Right lobe of liver (tissue), 6 donors: ENCODE measurements at regions not wholly inside any gene's neighbourhood (a gene's known extent, or its start where the extent isn't known, plus 50 kb on each side); places are given as distances from the start of the nearest gene placed in this dataset.
A peak's percentile ranks its signal among the peaks of the same experiment; 100 is the strongest.
"Not testable (repeated sequence)": the region's sequence is repeated elsewhere in the genome, so short reads cannot be mapped to it uniquely, and the experiment has no call there.

ENCODE experiments used
- ATAC-seq, 4 donors: fragments of 200-7000 bp; cut with Tn5 transposase; one replicate each; pipeline ENCODE4 v1.9.1; 2020; ENCODE audit warnings: mild to moderate bottlenecking in 4 of 4, moderate library complexity in 4 of 4
- DNase-seq, 3 donors: peaks; one replicate each; pipeline ENCODE4 v3.0.0-alpha.2; 2020
- H3K27ac ChIP-seq, 3 donors: fragments of 200-600 bp; one replicate each; pipeline ENCODE4 v1.8.0; 2022
- H3K27me3 ChIP-seq, 2 donors: fragments of 200-600 bp; one replicate each; pipeline ENCODE4 v1.8.0; 2022
- H3K36me3 ChIP-seq, 4 donors: fragments of 200-600 bp; sonication (generic) in 1 of 4; one replicate each; pipeline versions ENCODE4 v1.5.1 to v1.8.0; 2017 to 2022; ENCODE audit warnings: control low read depth in 1 of 4
- H3K4me1 ChIP-seq, 4 donors: fragments of 200-600 bp; sonication (generic) in 1 of 4; one replicate each; pipeline versions ENCODE4 v1.5.1 to v1.8.0; 2017 to 2022; ENCODE audit warnings: control low read depth in 1 of 4
- H3K4me3 ChIP-seq, 3 donors: fragments of 200-600 bp; one replicate each; pipeline ENCODE4 v1.8.0; 2022
- H3K9me3 ChIP-seq, 4 donors: fragments of 200-600 bp; sonication (generic) in 1 of 4; one replicate each; pipeline versions ENCODE4 v1.5.1 to v1.8.0; 2017 to 2022; ENCODE audit warnings: control low read depth in 1 of 4
- POLR2A ChIP-seq: fragments of 450-650 bp; IDR thresholded peaks from one replicate; pipeline ENCODE4 v1.6.1; 2017; ENCODE audit warnings: antibody characterized with exemption, mild to moderate bottlenecking
- WGBS: methylation state at CpG from one replicate; pipeline ENCODE4 v1.1.6; 2018; ENCODE audit warnings: low coverage, low lambda C conversion rate; ENCODE audit not compliant: insufficient coverage; ENCODE audit errors: missing lambda C conversion rate; 5-methylcytosine and 5-hydroxymethylcytosine counted together
- intact Hi-C, 2 donors: fragments of 100-400 bp; cut with DNase I; formaldehyde crosslinking; loops; one replicate each; pipeline versions ENCODE4 v1.11.2 to v1.14.1; 2022
- TF ChIP-seq, protein P1 (sequence below), 4 donors: fragments of 200-600 bp in 3 of 4; fragments of 450-650 bp in 1 of 4; IDR thresholded peaks; one replicate each; pipeline versions ENCODE4 v1.5.1 to v1.8.0; 2016 to 2022; ENCODE audit warnings: antibody characterized with exemption in 4 of 4, mild to moderate bottlenecking in 2 of 4
- donor health status: DM: no; HTN: yes; CAD: no.
- donor health status: DM: no; HTN: no; CAD: no.
- donor health status: DM: no; HTN: no; CAD: no.
- donor health status: DM: no; HTN: yes; CAD: no.
- donor health status: DM: no; HTN: yes; CAD: no.

DNA sequence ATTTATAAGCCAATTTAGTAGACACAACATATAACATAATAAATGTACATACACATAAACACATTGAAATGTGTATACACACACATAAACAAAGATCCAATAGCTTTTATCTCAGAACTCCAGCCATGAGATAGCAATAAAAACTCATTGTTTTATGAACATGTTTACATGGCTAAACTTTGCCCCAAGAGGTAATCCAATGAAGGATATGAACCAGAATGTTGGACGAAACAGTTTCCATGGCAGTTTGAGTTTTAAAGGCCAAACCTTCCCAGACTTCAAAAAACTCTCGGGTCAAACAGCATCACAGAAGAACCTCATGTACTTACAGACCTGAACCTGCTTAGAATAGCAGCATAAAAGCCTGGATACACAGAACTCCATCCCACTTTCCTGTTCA lies 97.2 kb upstream of the WDR75 start:
- intact Hi-C loops = no loop called here
- 85% methylated on average over 2 of the region's 2 CpGs for WGBS
- ATAC-seq = no peak
- TF ChIP-seq, protein P1, sequence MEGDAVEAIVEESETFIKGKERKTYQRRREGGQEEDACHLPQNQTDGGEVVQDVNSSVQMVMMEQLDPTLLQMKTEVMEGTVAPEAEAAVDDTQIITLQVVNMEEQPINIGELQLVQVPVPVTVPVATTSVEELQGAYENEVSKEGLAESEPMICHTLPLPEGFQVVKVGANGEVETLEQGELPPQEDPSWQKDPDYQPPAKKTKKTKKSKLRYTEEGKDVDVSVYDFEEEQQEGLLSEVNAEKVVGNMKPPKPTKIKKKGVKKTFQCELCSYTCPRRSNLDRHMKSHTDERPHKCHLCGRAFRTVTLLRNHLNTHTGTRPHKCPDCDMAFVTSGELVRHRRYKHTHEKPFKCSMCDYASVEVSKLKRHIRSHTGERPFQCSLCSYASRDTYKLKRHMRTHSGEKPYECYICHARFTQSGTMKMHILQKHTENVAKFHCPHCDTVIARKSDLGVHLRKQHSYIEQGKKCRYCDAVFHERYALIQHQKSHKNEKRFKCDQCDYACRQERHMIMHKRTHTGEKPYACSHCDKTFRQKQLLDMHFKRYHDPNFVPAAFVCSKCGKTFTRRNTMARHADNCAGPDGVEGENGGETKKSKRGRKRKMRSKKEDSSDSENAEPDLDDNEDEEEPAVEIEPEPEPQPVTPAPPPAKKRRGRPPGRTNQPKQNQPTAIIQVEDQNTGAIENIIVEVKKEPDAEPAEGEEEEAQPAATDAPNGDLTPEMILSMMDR (IDR thresholded peaks at IDR 0.05) = no peak
- TF ChIP-seq POLR2A = no peak
- Histone ChIP-seq H3K27ac (no peak overlapping the region), H3K27me3 (no peaks in the 10 kb centered on the region), H3K4me1 (peaks cover 0 to 10% (median 0%) of the 10 kb centered on the region in 4 donors), H3K4me3 (no peak overlapping the region), H3K36me3 (no peaks in the 10 kb centered on the region), H3K9me3 (no peaks in the 10 kb centered on the region)
- no peak for DNase-seq

DNA sequence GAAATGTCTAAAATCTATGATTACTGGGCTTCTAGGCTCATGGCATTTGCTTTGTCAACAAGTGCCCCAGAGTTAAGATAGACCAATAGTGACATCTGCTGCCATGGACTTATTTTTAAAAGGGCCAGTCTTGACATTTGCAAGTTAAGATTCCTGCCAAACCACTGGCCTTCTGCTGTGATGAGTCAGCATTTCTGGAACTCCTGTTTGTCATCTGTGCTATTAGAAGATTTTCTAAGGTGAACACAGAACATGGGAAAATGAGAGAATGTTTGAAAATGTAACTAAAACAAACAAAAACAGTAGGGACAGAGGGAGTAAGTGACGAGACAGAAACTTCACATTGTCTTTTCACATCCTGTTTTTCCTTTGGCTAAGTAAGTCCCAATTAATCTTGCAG lies 93.7 kb upstream of the WDR75 start:
- 8% methylated on average over 1 of the region's 1 CpG for WGBS

DNA sequence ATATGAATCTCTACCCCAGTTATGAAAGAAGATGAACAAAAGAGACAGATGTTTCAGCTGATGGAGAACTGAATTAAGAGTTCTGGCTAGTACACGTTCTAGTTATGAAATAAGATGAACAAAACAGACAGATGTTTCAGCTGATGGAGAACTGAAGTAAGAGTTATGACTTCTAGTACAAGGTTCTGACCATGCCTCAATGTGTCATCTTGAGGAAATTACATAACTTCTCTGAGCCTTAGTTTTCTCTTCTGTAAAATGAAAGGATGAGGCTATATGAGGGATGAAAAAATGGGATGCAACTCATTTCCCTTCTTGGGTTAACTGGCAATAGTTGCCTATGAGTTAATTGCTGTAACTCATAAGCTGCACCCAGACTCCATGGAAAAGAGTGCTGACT lies 92.9 kb upstream of the WDR75 start:
- Histone ChIP-seq H3K27ac (no peak overlapping the region), H3K27me3 (no peaks in the 10 kb centered on the region), H3K9me3 (no peaks in the 10 kb centered on the region), H3K4me3 (no peak overlapping the region), H3K36me3 (no peaks in the 10 kb centered on the region), H3K4me1 (peaks cover 0 to 10% (median 0%) of the 10 kb centered on the region in 4 donors)
- TF ChIP-seq, protein P1 (IDR thresholded peaks at IDR 0.05) = no peak
- no peak for TF ChIP-seq POLR2A
- ATAC-seq (no peak), DNase-seq (no peak)
- WGBS = 67% methylated on average over 1 of the region's 1 CpG
- intact Hi-C loops = no loop called here

More for the DNA sequence above, 93.7 kb upstream of the WDR75 start:
- intact Hi-C loops = no loop called here
- no peak for TF ChIP-seq POLR2A
- TF ChIP-seq, protein P1 (IDR thresholded peaks at IDR 0.05) = peak; percentile 13 to 48 (median 19)
- no peak overlapping the region for H3K27ac ChIP-seq
- H3K9me3 ChIP-seq = no peaks in the 10 kb centered on the region
- no peak overlapping the region for H3K4me3 ChIP-seq
- DNase-seq = peak in 1 of 3 donors; percentile 46
- H3K4me1 ChIP-seq = peaks cover 0 to 10% (median 0%) of the 10 kb centered on the region in 4 donors
- no peaks in the 10 kb centered on the region for H3K36me3 ChIP-seq
- peak; percentile 74 to 99 (median 90) for ATAC-seq
- no peaks in the 10 kb centered on the region for H3K27me3 ChIP-seq

DNA sequence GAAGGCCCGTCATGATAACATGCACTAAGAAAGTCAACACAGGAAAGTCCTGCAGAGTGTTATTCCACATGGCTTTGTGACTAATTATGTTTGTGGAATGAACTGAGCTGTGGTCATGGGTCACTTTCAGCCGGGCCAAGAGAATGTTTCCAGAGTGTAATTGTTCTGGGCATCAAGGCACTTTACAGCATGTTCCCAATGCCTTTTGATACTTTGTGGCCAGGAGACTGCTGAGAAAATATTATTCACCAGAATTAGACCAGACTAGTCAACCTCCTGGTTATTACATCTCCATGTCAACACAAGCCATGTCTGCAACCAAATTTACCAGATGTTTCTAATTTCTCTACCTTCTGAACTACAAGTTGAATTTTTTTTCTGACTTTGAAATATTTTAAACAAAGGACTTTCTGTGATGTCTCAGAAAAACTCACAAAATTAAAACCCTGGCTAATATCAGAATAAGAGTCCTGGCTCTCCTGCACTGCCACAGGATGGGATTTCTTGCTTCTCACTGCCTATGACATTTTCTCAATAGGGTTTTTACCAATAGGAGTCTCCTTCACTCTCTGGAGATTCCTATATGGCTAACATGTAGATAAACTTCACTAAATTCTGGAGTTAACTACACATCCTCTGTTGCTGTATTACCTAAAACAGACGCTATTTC lies 90.6 kb upstream of the WDR75 start:
- H3K4me3 ChIP-seq = no peak overlapping the region
- no peaks in the 10 kb centered on the region for H3K9me3 ChIP-seq
- DNase-seq (no peak), ATAC-seq (peak; percentile 24 to 80 (median 37))
- peak overlapping the region in 1 of 3 donors; percentile 29 for H3K27ac ChIP-seq
- H3K4me1 ChIP-seq = peaks cover 0 to 10% (median 0%) of the 10 kb centered on the region in 4 donors
- H3K36me3 ChIP-seq = no peaks in the 10 kb centered on the region
- 33% methylated on average over 3 of the region's 3 CpGs for WGBS
- no peaks in the 10 kb centered on the region for H3K27me3 ChIP-seq
- intact Hi-C loops = no loop called here
- TF ChIP-seq POLR2A = no peak
- TF ChIP-seq, protein P1 (IDR thresholded peaks at IDR 0.05) = no peak

DNA sequence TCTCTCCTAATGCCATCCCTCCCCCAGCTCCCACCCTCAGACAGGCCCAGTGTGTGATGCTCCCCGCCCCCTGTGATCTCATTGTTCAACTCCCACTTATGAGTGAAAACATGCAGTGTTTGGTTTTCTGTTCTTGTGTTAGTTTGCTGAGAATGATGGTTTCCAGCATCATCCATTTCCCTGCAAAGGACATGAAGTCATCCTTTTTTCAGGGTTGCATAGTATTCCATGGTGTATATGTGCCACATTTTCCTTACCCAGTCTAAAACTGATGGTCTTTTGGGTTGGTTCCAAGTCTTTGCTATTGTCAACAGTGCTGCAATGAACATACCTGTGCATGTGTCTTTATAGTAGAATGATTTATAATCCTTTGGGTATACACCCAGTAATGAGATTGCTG lies 89.3 kb upstream of the WDR75 start:
- WGBS = 83% methylated on average over 1 of the region's 1 CpG
- H3K4me1 ChIP-seq, H3K36me3 ChIP-seq, H3K4me3 ChIP-seq, ATAC-seq, H3K27me3 ChIP-seq, DNase-seq, intact Hi-C loops, H3K9me3 ChIP-seq, H3K27ac ChIP-seq: not testable (repeated sequence)

DNA sequence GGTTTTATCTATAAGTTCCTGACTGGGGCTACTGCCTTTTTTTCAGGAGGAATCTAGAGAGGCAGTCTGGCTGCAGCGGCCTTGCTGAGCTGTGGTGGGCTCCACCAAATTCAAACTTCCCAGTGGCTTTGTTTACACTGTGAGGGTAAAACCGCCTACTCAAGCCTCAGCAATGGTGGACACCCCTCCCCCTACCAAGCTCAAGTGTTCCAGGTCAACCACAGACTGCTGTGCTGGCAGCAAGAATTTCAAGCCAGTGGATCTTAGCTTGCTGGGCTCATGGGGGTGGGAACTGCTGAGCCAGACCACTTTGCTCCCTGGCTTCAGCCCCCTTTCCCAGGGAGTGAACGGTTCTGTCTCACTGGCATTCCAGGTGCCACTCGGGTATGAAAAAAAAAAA lies 83.9 kb upstream of the WDR75 start:
- ATAC-seq, H3K9me3 ChIP-seq, intact Hi-C loops, H3K36me3 ChIP-seq, H3K4me1 ChIP-seq, H3K27ac ChIP-seq, H3K4me3 ChIP-seq, H3K27me3 ChIP-seq, DNase-seq: not testable (repeated sequence)
- WGBS = 86% methylated on average over 2 of the region's 4 CpGs
